ENCODE measurements at regions not wholly inside any gene's neighbourhood (a gene's known extent, or its start where the extent isn't known, plus 50 kb on each side); places are given as distances from the start of the nearest gene placed in this dataset.

- TF ChIP-seq CTCF (IDR thresholded peaks at IDR 0.05; ENCODE audit: low read depth, low read length) = no peak
- no peak for DNase-seq (ENCODE audit: low read depth, low spot score)
- Histone ChIP-seq H3K27me3 (ENCODE audit: control insufficient read depth, insufficient read depth, low read length) (no peaks in the 10 kb centered on the region), H3K27ac (ENCODE audit: low read depth, low read length) (no peak overlapping the region), H3K9me3 (ENCODE audit: control insufficient read depth, insufficient read depth, low read length) (no peaks in the 10 kb centered on the region), H3K4me3 (ENCODE audit: low read depth, low read length) (no peak overlapping the region)
- POLR2A ChIA-PET = no interaction called here
- CTCF ChIA-PET = interaction anchor here (1.5 kb wide), 1 partner anchor 20 kb away, joined by 3 read pairs; no protein-coding TSS in a partner anchor
Measured at GRCh38 chr9:87305151-87305550, 192.5 kb upstream of the DAPK1 start.

- POLR2A ChIA-PET = no interaction called here
- Histone ChIP-seq H3K27ac (ENCODE audit: low read depth, low read length) (no peak overlapping the region), H3K4me3 (ENCODE audit: low read depth, low read length) (no peak overlapping the region), H3K27me3 (ENCODE audit: control insufficient read depth, insufficient read depth, low read length) (no peaks in the 10 kb centered on the region), H3K9me3 (ENCODE audit: control insufficient read depth, insufficient read depth, low read length) (no peaks in the 10 kb centered on the region)
- CTCF ChIA-PET = no interaction called here
- TF ChIP-seq CTCF (IDR thresholded peaks at IDR 0.05; ENCODE audit: low read depth, low read length) = no peak
- no peak for DNase-seq (ENCODE audit: low read depth, low spot score)
Measured at GRCh38 chr9:87306006-87306405, 191.7 kb upstream of the DAPK1 start.

GRCh38 chr9:87307848-87308247 lies 189.8 kb upstream of the DAPK1 start:
- no peak for TF ChIP-seq CTCF (IDR thresholded peaks at IDR 0.05; ENCODE audit: low read depth, low read length)
- no peak overlapping the region for H3K27ac ChIP-seq (ENCODE audit: low read depth, low read length)
- no peak for DNase-seq (ENCODE audit: low read depth, low spot score)
- H3K4me3 ChIP-seq (ENCODE audit: low read depth, low read length) = no peak overlapping the region
- ChIA-PET POLR2A (no interaction called here), CTCF (no interaction called here)
- H3K9me3 ChIP-seq (ENCODE audit: control insufficient read depth, insufficient read depth, low read length) = no peaks in the 10 kb centered on the region
- H3K27me3 ChIP-seq (ENCODE audit: control insufficient read depth, insufficient read depth, low read length) = no peaks in the 10 kb centered on the region

DNA sequence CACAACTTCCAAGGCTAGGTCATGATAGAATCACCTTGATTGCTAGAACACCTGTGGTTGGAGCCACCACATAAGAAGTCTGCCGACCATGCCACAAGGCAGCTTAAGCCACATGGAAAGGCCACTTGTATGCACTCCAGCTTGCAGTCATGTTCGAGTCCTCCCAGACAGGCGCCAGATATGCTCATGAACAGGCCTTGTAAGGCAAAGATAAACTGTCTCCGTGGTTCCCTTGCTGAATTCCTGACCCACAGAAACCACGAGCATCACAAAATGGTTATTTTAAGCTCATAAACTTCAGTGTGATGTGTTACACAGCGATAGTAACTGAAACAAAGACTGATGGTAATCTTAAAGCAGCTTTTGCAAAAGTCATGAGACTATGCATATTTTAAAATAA lies 188.4 kb upstream of the DAPK1 start:
- ChIA-PET CTCF (interaction anchor here (1.3 kb wide), 1 partner anchor 895 kb away, joined by 3 read pairs; no protein-coding TSS in a partner anchor), POLR2A (no interaction called here)
- H3K9me3 ChIP-seq (ENCODE audit: control insufficient read depth, insufficient read depth, low read length) = no peaks in the 10 kb centered on the region
- TF ChIP-seq CTCF (IDR thresholded peaks at IDR 0.05; ENCODE audit: low read depth, low read length) = no peak
- H3K27me3 ChIP-seq (ENCODE audit: control insufficient read depth, insufficient read depth, low read length) = no peaks in the 10 kb centered on the region
- H3K27ac ChIP-seq (ENCODE audit: low read depth, low read length) = no peak overlapping the region
- no peak overlapping the region for H3K4me3 ChIP-seq (ENCODE audit: low read depth, low read length)
- DNase-seq (ENCODE audit: low read depth, low spot score) = no peak

DNA sequence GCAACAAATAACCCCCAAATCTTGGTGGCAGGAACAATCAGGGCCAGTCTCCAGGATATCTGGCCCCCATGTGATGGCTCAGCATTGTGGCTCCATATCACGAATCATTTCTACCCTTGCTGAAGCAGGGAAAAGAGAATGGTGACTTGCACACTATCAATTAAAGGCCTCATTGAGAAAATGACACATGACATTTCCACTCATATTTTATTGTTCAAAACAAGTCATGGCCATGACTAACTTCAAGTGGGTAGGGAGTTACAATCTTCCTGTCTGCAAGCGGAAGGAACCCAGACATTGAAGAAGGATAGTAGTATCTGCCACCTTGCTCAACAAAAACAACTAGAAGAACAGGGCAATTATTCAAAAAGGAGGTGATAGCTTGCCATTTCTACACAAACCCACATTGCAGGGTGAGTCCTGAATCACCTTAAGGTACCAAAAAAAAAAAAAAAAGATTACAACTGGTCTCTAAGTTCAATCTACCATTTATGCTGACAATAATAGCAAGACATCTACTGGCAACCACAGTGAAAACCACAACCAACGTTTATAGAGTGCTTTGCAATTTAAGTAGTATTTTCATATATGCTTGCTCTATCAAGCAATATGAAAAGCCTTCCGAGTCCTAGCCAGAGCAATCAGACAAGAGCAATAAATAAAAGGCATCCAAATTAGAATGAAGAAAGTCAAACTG lies 186.7 kb upstream of the DAPK1 start:
- CTCF ChIA-PET = interaction anchor here (0.7 kb wide), 1 partner anchor 189 kb away, joined by 3 read pairs; no protein-coding TSS in a partner anchor

More for the DNA sequence above, 186.7 kb upstream of the DAPK1 start:
- POLR2A ChIA-PET = no interaction called here
- Histone ChIP-seq H3K4me3 (ENCODE audit: low read depth, low read length) (no peak overlapping the region), H3K9me3 (ENCODE audit: control insufficient read depth, insufficient read depth, low read length) (no peaks in the 10 kb centered on the region), H3K27ac (ENCODE audit: low read depth, low read length) (no peak overlapping the region), H3K27me3 (ENCODE audit: control insufficient read depth, insufficient read depth, low read length) (no peaks in the 10 kb centered on the region)
- DNase-seq (ENCODE audit: low read depth, low spot score) = no peak
- no peak for TF ChIP-seq CTCF (IDR thresholded peaks at IDR 0.05; ENCODE audit: low read depth, low read length)
